Dendritic cell treated with granulocyte-macrophage colony-stimulating factor and Interleukin-4, amounts not matched to agents 40 ng/mL and 50 ng/mL, for 4 days (primary cell): ENCODE measurements at regions not wholly inside any gene's neighbourhood (a gene's known extent, or its start where the extent isn't known, plus 50 kb on each side); places are given as distances from the start of the nearest gene placed in this dataset.

Experiments
- H3K27ac Mint-ChIP-seq: one replicate; pipeline ENCODE4 v1.8.0; 2022; ENCODE audit warnings: mild to moderate bottlenecking, mixed read lengths
- H3K27me3 Mint-ChIP-seq: one replicate; pipeline ENCODE4 v1.8.0; 2022; ENCODE audit warnings: mild to moderate bottlenecking, mixed read lengths
- H3K36me3 Mint-ChIP-seq: one replicate; pipeline ENCODE4 v1.8.0; 2022; ENCODE audit warnings: low read depth, mixed read lengths
- H3K4me1 Mint-ChIP-seq: one replicate; pipeline ENCODE4 v1.8.0; 2022; ENCODE audit warnings: low read depth, mixed read lengths
- H3K4me3 Mint-ChIP-seq: one replicate; pipeline ENCODE4 v1.8.0; 2022; ENCODE audit warnings: mild to moderate bottlenecking, moderate library complexity, mixed read lengths
- H3K9me3 Mint-ChIP-seq: one replicate; pipeline ENCODE4 v1.8.0; 2022; ENCODE audit warnings: mixed read lengths
- intact Hi-C: fragments of 100-400 bp; cut with micrococcal nuclease; formaldehyde crosslinking; loops from one replicate; pipeline ENCODE4 v1.15.0; 2022

GRCh38 chr18:61216051-61216450, 117.2 kb upstream of the CDH20 start:
- Mint-ChIP-seq H3K4me1 (no peaks in the 10 kb centered on the region), H3K27ac (no peak overlapping the region), H3K4me3 (no peak overlapping the region), H3K27me3 (no peaks in the 10 kb centered on the region), H3K36me3 (no peaks in the 10 kb centered on the region), H3K9me3 (no peaks in the 10 kb centered on the region)
- intact Hi-C loops, result no loop called here

GRCh38 chr18:61222206-61222605, 111.0 kb upstream of the CDH20 start:
- intact Hi-C loops, result no loop called here
- H3K27ac Mint-ChIP-seq, result no peak overlapping the region
- H3K4me3 Mint-ChIP-seq, result no peak overlapping the region
- H3K9me3 Mint-ChIP-seq, result peaks cover 32% of the 10 kb centered on the region
- H3K27me3 Mint-ChIP-seq, result no peaks in the 10 kb centered on the region
- H3K36me3 Mint-ChIP-seq, result no peaks in the 10 kb centered on the region
- no peaks in the 10 kb centered on the region for H3K4me1 Mint-ChIP-seq

GRCh38 chr18:61225336-61225735, 107.9 kb upstream of the CDH20 start:
- no peak overlapping the region for H3K4me3 Mint-ChIP-seq
- no peaks in the 10 kb centered on the region for H3K27me3 Mint-ChIP-seq
- no peaks in the 10 kb centered on the region for H3K4me1 Mint-ChIP-seq
- no peak overlapping the region for H3K27ac Mint-ChIP-seq
- no peaks in the 10 kb centered on the region for H3K36me3 Mint-ChIP-seq
- H3K9me3 Mint-ChIP-seq, result peaks cover 34% of the 10 kb centered on the region
- intact Hi-C loops, result no loop called here

DNA sequence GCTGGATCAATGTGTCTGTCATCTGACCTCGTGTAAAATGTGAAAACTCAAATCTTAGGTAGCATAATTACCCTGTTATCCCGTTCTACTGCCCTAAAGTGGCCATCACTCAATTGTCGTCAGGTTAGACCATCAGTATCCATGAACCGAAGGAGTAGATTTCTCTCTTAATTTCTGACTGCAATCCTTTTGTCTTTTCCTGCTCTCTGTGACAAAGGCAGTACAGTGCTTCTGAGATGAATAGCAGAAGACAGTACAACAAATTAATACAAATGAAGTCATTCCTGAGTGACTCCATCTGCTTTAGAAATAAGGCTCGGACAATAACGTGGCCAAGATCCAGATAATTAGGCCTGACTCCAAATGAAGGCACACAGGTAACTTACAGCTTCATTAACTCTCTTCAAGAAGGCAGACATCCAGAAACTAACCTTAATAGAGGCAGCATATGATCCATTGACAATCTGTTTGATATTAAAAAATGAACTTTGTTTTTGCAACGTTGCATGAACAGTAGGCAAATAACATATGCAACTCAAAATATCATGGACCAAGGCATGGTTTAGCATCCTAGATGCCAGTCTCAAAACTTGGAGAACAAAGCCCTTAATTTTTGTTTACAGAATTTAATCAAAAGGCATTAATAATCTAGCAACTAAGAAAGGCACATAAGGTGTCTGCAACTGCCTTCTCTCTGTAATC, 96.7 kb upstream of the CDH20 start:
- Mint-ChIP-seq H3K4me1 (no peaks in the 10 kb centered on the region), H3K9me3 (peaks cover 6% of the 10 kb centered on the region), H3K4me3 (no peak overlapping the region), H3K27ac (no peak overlapping the region), H3K36me3 (no peaks in the 10 kb centered on the region), H3K27me3 (no peaks in the 10 kb centered on the region)
- intact Hi-C loops, result no loop called here

DNA sequence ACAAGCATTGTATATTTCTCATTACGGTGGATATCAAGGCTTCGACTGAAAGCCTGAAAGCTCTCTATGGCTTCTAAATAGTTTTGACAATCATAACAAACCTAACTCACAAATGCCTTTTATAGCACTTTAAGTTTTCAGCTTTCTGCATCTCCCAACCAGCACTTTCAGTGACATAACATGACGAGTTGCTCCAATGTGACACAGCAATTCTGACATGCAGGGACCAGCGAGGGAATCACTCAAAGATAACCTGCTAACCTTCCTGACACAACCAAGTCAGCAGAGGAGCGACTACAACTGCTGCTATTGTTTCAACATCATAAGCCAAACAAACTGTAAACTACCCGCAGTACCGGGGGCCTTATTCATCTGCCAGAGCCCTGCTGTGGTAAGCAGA, 95.7 kb upstream of the CDH20 start:
- Mint-ChIP-seq H3K27me3 (no peaks in the 10 kb centered on the region), H3K9me3 (peaks cover 6% of the 10 kb centered on the region), H3K27ac (no peak overlapping the region), H3K4me1 (no peaks in the 10 kb centered on the region), H3K36me3 (no peaks in the 10 kb centered on the region), H3K4me3 (no peak overlapping the region)
- intact Hi-C loops, result no loop called here

DNA sequence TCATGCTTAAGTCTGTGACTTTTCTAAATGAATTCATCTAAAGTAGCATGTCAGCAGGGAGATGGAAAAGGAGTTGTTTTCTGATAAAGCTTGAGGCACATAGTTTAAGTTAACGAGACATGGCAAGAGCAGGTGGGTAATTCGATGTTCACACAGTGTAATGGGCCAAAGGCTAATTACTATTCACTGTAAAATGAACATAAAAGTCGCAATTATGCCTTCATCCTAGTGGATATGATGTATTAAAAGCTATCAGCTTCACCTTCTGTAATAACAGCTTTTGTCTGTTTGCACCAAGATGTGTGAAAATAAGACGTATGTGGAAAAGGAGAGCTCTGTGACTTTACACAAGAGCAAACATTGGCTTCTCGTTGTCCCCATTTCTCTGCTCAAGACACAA, 94.2 kb upstream of the CDH20 start:
- Mint-ChIP-seq H3K36me3 (no peaks in the 10 kb centered on the region), H3K4me3 (no peak overlapping the region), H3K27ac (no peak overlapping the region), H3K27me3 (no peaks in the 10 kb centered on the region), H3K4me1 (no peaks in the 10 kb centered on the region), H3K9me3 (peaks cover 6% of the 10 kb centered on the region)
- intact Hi-C loops, result no loop called here

- no peak overlapping the region for H3K27ac Mint-ChIP-seq
- H3K9me3 Mint-ChIP-seq, result peaks cover 6% of the 10 kb centered on the region
- H3K27me3 Mint-ChIP-seq, result no peaks in the 10 kb centered on the region
- H3K4me1 Mint-ChIP-seq, result no peaks in the 10 kb centered on the region
- no peaks in the 10 kb centered on the region for H3K36me3 Mint-ChIP-seq
- H3K4me3 Mint-ChIP-seq, result no peak overlapping the region
- intact Hi-C loops, result no loop called here
These were observed 91.9 kb upstream of the CDH20 start for GRCh38 chr18:61241260-61241853.

GRCh38 chr18:61244632-61245031, 88.6 kb upstream of the CDH20 start:
- Mint-ChIP-seq H3K4me3 (no peak overlapping the region), H3K4me1 (no peaks in the 10 kb centered on the region), H3K9me3 (peaks cover 6% of the 10 kb centered on the region), H3K27ac (no peak overlapping the region), H3K36me3 (no peaks in the 10 kb centered on the region), H3K27me3 (no peaks in the 10 kb centered on the region)
- intact Hi-C loops, result no loop called here

- Mint-ChIP-seq H3K27ac (no peak overlapping the region), H3K9me3 (no peaks in the 10 kb centered on the region), H3K36me3 (no peaks in the 10 kb centered on the region), H3K27me3 (no peaks in the 10 kb centered on the region), H3K4me1 (no peaks in the 10 kb centered on the region), H3K4me3 (no peak overlapping the region)
- intact Hi-C loops, result no loop called here
These were observed 88.0 kb upstream of the CDH20 start for GRCh38 chr18:61245276-61245675.

DNA sequence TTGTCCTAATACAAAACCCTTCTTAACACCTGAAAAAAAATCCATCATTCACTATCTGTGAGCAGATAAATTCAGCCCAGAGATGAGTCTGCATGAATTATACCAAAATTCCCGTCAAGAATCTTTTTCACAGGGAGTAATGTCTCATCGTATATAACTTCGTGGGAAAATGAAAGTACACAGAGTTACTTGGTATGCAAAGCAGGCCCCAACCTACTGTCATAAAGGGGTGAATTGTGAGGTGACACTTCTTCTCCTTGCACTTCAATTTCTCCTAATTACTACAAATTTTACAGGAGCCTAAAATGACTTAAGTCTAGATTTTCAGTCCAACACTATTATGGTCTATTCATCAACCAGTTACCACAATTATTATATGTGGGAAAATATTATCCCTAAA, 84.6 kb upstream of the CDH20 start:
- no peaks in the 10 kb centered on the region for H3K27me3 Mint-ChIP-seq
- H3K9me3 Mint-ChIP-seq, result no peaks in the 10 kb centered on the region
- no peak overlapping the region for H3K4me3 Mint-ChIP-seq
- no peaks in the 10 kb centered on the region for H3K4me1 Mint-ChIP-seq
- no peaks in the 10 kb centered on the region for H3K36me3 Mint-ChIP-seq
- intact Hi-C loops, result no loop called here
- H3K27ac Mint-ChIP-seq, result no peak overlapping the region

- no peaks in the 10 kb centered on the region for H3K36me3 Mint-ChIP-seq
- H3K4me3 Mint-ChIP-seq, result no peak overlapping the region
- no peaks in the 10 kb centered on the region for H3K4me1 Mint-ChIP-seq
- no peaks in the 10 kb centered on the region for H3K9me3 Mint-ChIP-seq
- no peaks in the 10 kb centered on the region for H3K27me3 Mint-ChIP-seq
- intact Hi-C loops, result no loop called here
- H3K27ac Mint-ChIP-seq, result no peak overlapping the region
These were observed 76.9 kb upstream of the CDH20 start for GRCh38 chr18:61256291-61256690.

GRCh38 chr18:61261870-61262269, 71.4 kb upstream of the CDH20 start:
- H3K9me3 Mint-ChIP-seq, result peaks cover 24% of the 10 kb centered on the region
- H3K36me3 Mint-ChIP-seq, result no peaks in the 10 kb centered on the region
- intact Hi-C loops, result no loop called here
- no peaks in the 10 kb centered on the region for H3K27me3 Mint-ChIP-seq
- no peak overlapping the region for H3K4me3 Mint-ChIP-seq
- no peaks in the 10 kb centered on the region for H3K4me1 Mint-ChIP-seq
- H3K27ac Mint-ChIP-seq, result no peak overlapping the region

GRCh38 chr18:61272793-61273192, 60.4 kb upstream of the CDH20 start:
- peaks cover 9% of the 10 kb centered on the region for H3K9me3 Mint-ChIP-seq
- H3K27me3 Mint-ChIP-seq, result no peaks in the 10 kb centered on the region
- H3K27ac Mint-ChIP-seq, result no peak overlapping the region
- H3K4me3 Mint-ChIP-seq, result no peak overlapping the region
- H3K36me3 Mint-ChIP-seq, result no peaks in the 10 kb centered on the region
- intact Hi-C loops, result no loop called here
- no peaks in the 10 kb centered on the region for H3K4me1 Mint-ChIP-seq

DNA sequence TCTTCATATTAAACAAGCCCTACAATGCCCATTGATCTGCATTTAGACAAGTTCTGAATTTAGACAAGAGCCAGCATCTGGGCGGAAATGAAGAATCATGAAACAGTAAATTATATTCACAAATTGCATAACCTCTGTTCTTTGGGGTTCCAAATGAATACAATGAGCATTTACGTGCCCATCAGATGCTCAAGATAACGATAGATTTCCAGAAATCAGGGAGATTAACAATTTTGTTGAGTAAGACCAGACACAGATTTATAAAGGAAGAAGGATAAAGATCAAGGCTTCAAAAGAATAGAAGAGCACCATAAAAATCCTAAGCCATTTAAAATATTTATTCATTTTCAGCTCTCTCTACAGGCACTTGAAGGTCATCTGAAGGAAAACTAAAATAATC, 59.7 kb upstream of the CDH20 start:
- Mint-ChIP-seq H3K4me3 (no peak overlapping the region), H3K27me3 (no peaks in the 10 kb centered on the region), H3K9me3 (peaks cover 1% of the 10 kb centered on the region), H3K36me3 (no peaks in the 10 kb centered on the region), H3K4me1 (no peaks in the 10 kb centered on the region), H3K27ac (no peak overlapping the region)
- intact Hi-C loops, result no loop called here

DNA sequence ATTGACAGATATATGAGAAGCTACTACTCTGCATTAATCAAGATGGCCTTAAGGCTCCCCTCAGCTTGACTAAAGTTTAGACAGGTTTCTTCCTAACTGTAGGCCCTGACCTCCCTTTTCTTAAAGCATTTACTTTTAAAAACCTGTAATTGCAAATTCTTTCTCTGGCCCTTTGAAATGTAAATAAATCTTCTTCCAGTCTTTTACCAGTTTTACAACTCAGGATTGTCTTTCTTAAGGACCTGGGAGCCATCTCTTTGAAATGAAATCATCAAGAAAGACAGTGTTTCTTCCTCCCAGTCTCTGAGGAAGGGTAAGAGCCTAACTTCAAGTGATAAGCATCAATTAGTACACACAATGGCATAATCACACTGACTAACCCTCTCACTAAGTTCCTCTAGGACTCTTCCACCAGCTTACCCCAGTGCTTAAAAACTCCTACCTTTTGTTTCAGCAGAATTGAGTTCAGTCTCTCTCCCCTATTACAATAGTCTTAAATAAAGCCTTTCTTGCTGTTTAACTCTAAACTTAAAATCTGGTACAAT, 58.7 kb upstream of the CDH20 start:
- Mint-ChIP-seq H3K9me3 (no peaks in the 10 kb centered on the region), H3K27ac (no peak overlapping the region), H3K4me1 (no peaks in the 10 kb centered on the region), H3K4me3 (no peak overlapping the region), H3K36me3 (no peaks in the 10 kb centered on the region), H3K27me3 (no peaks in the 10 kb centered on the region)
- intact Hi-C loops, result no loop called here
